Keratinocyte (primary cell): ENCODE measurements at regions not wholly inside any gene's neighbourhood (a gene's known extent, or its start where the extent isn't known, plus 50 kb on each side); places are given as distances from the start of the nearest gene placed in this dataset.

Source experiments
- DNase-seq: peaks from one replicate; pipeline ENCODE4 v3.0.0-alpha.2; 2011; ENCODE audit warnings: low read depth, missing footprints, low spot score
- FAIRE-seq: peaks from 2 replicates; lab custom pipeline; 2011; peaks lifted over from hg19 to GRCh38; lab: Jason Lieb, UNC
- H2AFZ ChIP-seq: 2 replicates; pipeline ENCODE4 v1.6.0; 2012; ENCODE audit warnings: low read length, control low read depth, inconsistent platforms; ENCODE audit not compliant: control insufficient read depth
- H3K27ac ChIP-seq: 2 replicates; pipeline ENCODE4 v1.5.1; 2011; ENCODE audit warnings: low read length; ENCODE audit not compliant: control insufficient read depth, insufficient read depth
- H3K27me3 ChIP-seq: 3 replicates; pipeline ENCODE4 v1.6.0; 2011; ENCODE audit warnings: low read length; ENCODE audit not compliant: control insufficient read depth, insufficient read depth; ENCODE audit errors: extremely low read depth
- H3K36me3 ChIP-seq, 2 experiments: 2 replicates in 1 of 2; 3 replicates in 1 of 2; pipeline ENCODE4 v1.5.1; 2011; ENCODE audit warnings: low read length in 2 of 2, mild to moderate bottlenecking in 1 of 2; ENCODE audit not compliant: control insufficient read depth in 2 of 2, insufficient read depth in 2 of 2; ENCODE audit errors: extremely low read depth in 1 of 2
- H3K4me1 ChIP-seq: 3 replicates; pipeline ENCODE4 v1.5.1; 2011; ENCODE audit warnings: low read length; ENCODE audit not compliant: control insufficient read depth, insufficient read depth; ENCODE audit errors: extremely low read depth
- H3K4me2 ChIP-seq: 3 replicates; pipeline ENCODE4 v1.6.0; 2011; ENCODE audit warnings: low read depth, low read length; ENCODE audit not compliant: control insufficient read depth, insufficient read depth; ENCODE audit errors: extremely low read depth
- H3K4me3 ChIP-seq, 3 experiments: fragments of 200-600 bp in 1 of 3; sonication (generic) in 1 of 3; 2 replicates in 2 of 3; 3 replicates in 1 of 3; pipeline ENCODE4 v1.5.1; 2011 to 2016; ENCODE audit warnings: low read length in 3 of 3, mild to moderate bottlenecking in 3 of 3, control low read depth in 2 of 3, inconsistent platforms in 1 of 3, low read depth in 1 of 3, mixed read lengths in 1 of 3, mixed run types in 1 of 3, moderate library complexity in 1 of 3; ENCODE audit not compliant: control insufficient read depth in 2 of 3, insufficient read depth in 2 of 3; ENCODE audit errors: extremely low read depth in 1 of 3
- H3K79me2 ChIP-seq: 2 replicates; pipeline ENCODE4 v1.6.0; 2012; ENCODE audit warnings: low read length; ENCODE audit not compliant: control insufficient read depth, insufficient read depth
- H3K9ac ChIP-seq: 3 replicates; pipeline ENCODE4 v1.6.0; 2011; ENCODE audit warnings: low read length; ENCODE audit not compliant: control insufficient read depth, insufficient read depth; ENCODE audit errors: extremely low read depth
- H3K9me1 ChIP-seq: 3 replicates; pipeline ENCODE4 v1.6.0; 2011; ENCODE audit warnings: low read length; ENCODE audit not compliant: control insufficient read depth, insufficient read depth; ENCODE audit errors: extremely low read depth
- H3K9me3 ChIP-seq: 2 replicates; pipeline ENCODE4 v1.5.1; 2012; ENCODE audit warnings: low read depth, low read length; ENCODE audit not compliant: control insufficient read depth
- H4K20me1 ChIP-seq: 3 replicates; pipeline ENCODE4 v1.6.0; 2011; ENCODE audit warnings: low read length; ENCODE audit not compliant: control insufficient read depth, insufficient read depth; ENCODE audit errors: extremely low read depth
- CTCF ChIP-seq, 3 experiments: IDR thresholded peaks in 1 of 3; conservative IDR thresholded peaks in 1 of 3; optimal IDR thresholded peaks in 1 of 3; 2 replicates in 2 of 3; 3 replicates in 1 of 3; pipeline versions ENCODE3 to v1.5.1; 2011; ENCODE audit warnings: low read length in 3 of 3, mild to moderate bottlenecking in 3 of 3, moderate library complexity in 2 of 3, control low read depth in 1 of 3, inconsistent platforms in 1 of 3; ENCODE audit not compliant: insufficient read depth in 2 of 3; ENCODE audit errors: extremely low read depth in 1 of 3
- EZH2 ChIP-seq: IDR thresholded peaks from one replicate; pipeline ENCODE4 v1.6.1; 2012; ENCODE audit warnings: inconsistent platforms, mild to moderate bottlenecking, low read length, moderate library complexity
- dilution Hi-C: fragments of 300-500 bp; cut with MboI; formaldehyde crosslinking; loops from one replicate; pipeline ENCODE4 v1.7.0; 2020; ENCODE audit warnings: low sequenced_read_pairs; ENCODE audit not compliant: extremely low pct_ligation_motif_present

DNA sequence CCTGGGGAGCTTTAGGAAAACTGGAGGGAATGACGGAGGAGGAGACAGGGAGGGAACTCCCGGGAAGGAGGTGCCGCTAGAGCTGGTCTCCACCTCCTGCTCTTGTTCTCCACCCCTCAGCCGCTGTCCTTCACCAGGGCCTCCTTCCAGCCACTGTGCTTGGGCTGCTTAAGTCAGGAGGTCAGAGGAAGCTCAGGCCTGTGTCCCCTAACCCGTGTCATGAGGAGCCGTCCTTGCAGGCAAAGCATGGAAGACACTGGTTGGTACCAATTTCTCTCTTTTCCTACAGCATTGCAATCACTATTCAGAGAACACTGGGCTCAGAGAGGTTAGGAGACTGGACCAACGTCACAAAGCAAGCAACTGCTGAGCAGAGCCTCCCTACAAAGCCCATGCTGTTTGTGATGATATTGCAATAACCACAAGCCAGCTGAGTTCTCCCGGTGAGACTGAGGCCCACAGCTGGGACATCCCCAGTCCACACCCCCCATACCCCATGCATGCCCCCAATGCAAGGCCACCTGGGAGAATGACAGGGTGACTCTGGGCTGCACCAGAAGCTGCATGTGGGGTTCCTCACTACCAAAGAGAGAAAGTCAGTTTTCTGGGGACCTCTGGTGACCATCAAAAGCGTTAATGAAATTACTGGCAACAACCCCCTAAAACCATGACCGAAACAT lies 427.5 kb downstream of the NPHP4 start:
- no peaks in the 10 kb centered on the region for H4K20me1 ChIP-seq
- H3K4me1 ChIP-seq, result no peaks in the 10 kb centered on the region
- TF ChIP-seq CTCF (optimal IDR thresholded peaks at IDR 0.05 in 1 of 3, IDR thresholded peaks at IDR 0.05 in 1 of 3, conservative IDR thresholded peaks at IDR 0.05 in 1 of 3; ENCODE audit: extremely low read depth in 1 of 3, insufficient read depth in 2 of 3, low read length in 3 of 3) (no peak), EZH2 (no peak)
- H3K27me3 ChIP-seq, result no peaks in the 10 kb centered on the region
- no peaks in the 10 kb centered on the region for H3K9me1 ChIP-seq
- no peak overlapping the region for H3K27ac ChIP-seq
- H3K4me2 ChIP-seq, result no peak overlapping the region
- H3K9ac ChIP-seq, result no peak overlapping the region
- FAIRE-seq (no peak), DNase-seq (no peak)
- dilution Hi-C loops, result no loop called here
- H3K4me3 ChIP-seq, result no peak overlapping the region
- H2AFZ ChIP-seq, result no peak overlapping the region
- H3K36me3 ChIP-seq, result no peaks in the 10 kb centered on the region
- H3K9me3 ChIP-seq, result no peaks in the 10 kb centered on the region
- no peaks in the 10 kb centered on the region for H3K79me2 ChIP-seq

- Histone ChIP-seq H3K4me1 (no peaks in the 10 kb centered on the region), H2AFZ (no peak overlapping the region), H3K36me3 (no peaks in the 10 kb centered on the region), H3K27me3 (no peaks in the 10 kb centered on the region), H3K9me3 (no peaks in the 10 kb centered on the region), H4K20me1 (no peaks in the 10 kb centered on the region), H3K4me3 (no peak overlapping the region), H3K9me1 (no peaks in the 10 kb centered on the region), H3K9ac (no peak overlapping the region), H3K79me2 (no peaks in the 10 kb centered on the region), H3K4me2 (no peak overlapping the region), H3K27ac (no peak overlapping the region)
- TF ChIP-seq CTCF (optimal IDR thresholded peaks at IDR 0.05 in 1 of 3, IDR thresholded peaks at IDR 0.05 in 1 of 3, conservative IDR thresholded peaks at IDR 0.05 in 1 of 3; ENCODE audit: extremely low read depth in 1 of 3, insufficient read depth in 2 of 3, low read length in 3 of 3), result no peak
- TF ChIP-seq EZH2, result no peak
- no peak for FAIRE-seq
- DNase-seq, result no peak
- dilution Hi-C loops, result no loop called here
Observed at GRCh38 chr1:5563861-5564577, 428.2 kb downstream of the NPHP4 start.
